GM12874 (cell line): ENCODE measurements at regions not wholly inside any gene's neighbourhood (a gene's known extent, or its start where the extent isn't known, plus 50 kb on each side); places are given as distances from the start of the nearest gene placed in this dataset.

Source experiments
- TF ChIP-seq, protein P1 (sequence below): IDR thresholded peaks from 2 replicates; pipeline ENCODE4 v1.5.1; 2011; ENCODE audit warnings: low read depth, mild to moderate bottlenecking, control low read depth, low read length, moderate library complexity; ENCODE audit not compliant: insufficient read depth

- TF ChIP-seq, protein P1, sequence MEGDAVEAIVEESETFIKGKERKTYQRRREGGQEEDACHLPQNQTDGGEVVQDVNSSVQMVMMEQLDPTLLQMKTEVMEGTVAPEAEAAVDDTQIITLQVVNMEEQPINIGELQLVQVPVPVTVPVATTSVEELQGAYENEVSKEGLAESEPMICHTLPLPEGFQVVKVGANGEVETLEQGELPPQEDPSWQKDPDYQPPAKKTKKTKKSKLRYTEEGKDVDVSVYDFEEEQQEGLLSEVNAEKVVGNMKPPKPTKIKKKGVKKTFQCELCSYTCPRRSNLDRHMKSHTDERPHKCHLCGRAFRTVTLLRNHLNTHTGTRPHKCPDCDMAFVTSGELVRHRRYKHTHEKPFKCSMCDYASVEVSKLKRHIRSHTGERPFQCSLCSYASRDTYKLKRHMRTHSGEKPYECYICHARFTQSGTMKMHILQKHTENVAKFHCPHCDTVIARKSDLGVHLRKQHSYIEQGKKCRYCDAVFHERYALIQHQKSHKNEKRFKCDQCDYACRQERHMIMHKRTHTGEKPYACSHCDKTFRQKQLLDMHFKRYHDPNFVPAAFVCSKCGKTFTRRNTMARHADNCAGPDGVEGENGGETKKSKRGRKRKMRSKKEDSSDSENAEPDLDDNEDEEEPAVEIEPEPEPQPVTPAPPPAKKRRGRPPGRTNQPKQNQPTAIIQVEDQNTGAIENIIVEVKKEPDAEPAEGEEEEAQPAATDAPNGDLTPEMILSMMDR, result no peak
Observed at GRCh38 chr19:33902802-33903488, 106.3 kb downstream of the KCTD15 start.

DNA sequence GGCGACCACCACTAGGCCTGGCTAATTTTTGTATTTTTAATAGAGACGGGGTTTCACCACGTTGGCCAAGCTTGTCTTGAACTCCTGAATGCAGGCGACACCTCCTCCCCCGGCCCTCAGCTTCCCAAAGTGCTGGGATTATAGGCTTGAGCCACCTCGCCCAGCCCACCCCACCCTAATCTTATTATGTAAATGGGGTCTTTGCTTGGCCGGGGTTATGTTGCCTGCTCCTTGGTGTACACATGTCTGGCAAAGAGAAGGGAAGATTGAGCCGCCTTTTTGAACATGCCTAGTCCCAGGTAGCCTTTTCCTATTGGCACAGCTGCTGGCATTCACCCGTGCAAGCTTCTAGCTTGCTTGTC is 106.8 kb downstream of the KCTD15 start:
- TF ChIP-seq, protein P1, result no peak

GRCh38 chr19:33904681-33905080 is 108.0 kb downstream of the KCTD15 start:
- TF ChIP-seq, protein P1, result no peak

DNA sequence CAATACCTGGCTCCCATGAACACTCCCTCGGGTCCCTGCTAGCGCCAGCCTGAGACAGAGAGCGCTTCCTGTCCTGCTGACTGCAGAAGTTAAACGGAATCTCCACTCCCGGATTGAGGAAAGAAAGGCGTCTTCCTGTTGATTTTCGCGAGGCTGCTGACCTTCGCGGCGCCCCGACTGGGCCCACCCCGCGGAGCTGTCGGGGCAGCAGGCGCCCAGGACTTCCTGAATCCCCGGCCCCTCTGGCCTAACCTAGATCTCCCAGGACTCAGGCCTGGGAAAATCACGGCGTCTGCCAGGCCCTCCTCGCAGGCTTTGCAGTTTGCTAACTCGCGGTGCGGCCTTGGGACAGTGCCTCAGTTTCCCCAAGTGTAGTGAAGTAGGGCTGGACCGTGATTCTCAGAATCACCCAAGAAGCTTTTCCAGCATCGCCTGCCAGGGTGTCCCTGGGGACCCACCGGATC is 108.8 kb downstream of the KCTD15 start:
- TF ChIP-seq, protein P1, result no peak

- TF ChIP-seq, protein P1, result no peak
Observed at GRCh38 chr19:33905937-33906577, 109.4 kb downstream of the KCTD15 start.

- TF ChIP-seq, protein P1, result no peak
Observed at GRCh38 chr19:33906578-33907335, 110.1 kb downstream of the KCTD15 start.

DNA sequence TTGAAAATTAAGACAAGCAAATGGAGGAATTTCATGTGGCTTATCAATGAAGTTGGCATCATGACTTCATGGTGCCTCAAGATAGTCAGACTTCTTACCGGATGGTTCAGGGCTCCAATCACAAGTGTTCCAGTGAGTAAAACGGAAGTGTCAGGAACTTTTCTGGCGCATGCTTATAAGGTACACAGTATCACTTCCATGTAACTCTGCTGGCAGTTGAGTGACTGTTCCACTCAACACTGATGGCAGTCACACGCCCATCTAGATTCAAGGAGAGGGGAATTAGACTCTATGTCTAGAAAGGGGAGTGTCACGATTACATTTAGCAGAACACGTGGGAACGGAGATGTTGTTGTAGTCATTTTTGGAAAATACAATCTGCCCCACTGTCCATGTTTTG is 114.3 kb downstream of the KCTD15 start:
- TF ChIP-seq, protein P1, result no peak
